ENCODE measurements at regions not wholly inside any gene's neighbourhood (a gene's known extent, or its start where the extent isn't known, plus 50 kb on each side); places are given as distances from the start of the nearest gene placed in this dataset.
"Not testable (repeated sequence)": the region's sequence is repeated elsewhere in the genome, so short reads cannot be mapped to it uniquely, and the experiment has no call there.

- no peak for DNase-seq
Observed at GRCh38 chr14:55807881-55808379, 227.9 kb downstream of the KTN1 start.

DNA sequence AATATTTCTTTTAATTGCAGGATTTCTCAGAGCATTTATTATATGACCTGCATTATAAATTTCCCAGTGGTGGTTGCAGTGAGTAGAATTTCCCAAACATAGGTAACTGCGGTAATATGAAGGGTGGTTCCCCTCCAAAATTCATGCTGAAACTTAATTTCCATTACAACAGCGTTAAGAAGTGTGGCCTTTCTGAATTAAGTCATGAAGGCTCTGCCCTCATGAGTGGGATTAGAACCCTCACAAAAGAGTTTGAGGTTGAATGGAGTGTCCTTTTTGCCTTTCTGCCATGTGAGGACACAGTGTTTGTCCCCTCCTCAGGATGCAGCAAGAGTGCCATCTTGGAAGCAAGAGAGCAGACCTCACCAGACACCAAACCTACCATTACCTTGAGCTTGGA lies 233.6 kb downstream of the KTN1 start:
- DNase-seq: no peak

- DNase-seq: no peak
Observed at GRCh38 chr14:55814064-55814463, 234.1 kb downstream of the KTN1 start.

- DNase-seq: no peak
Observed at GRCh38 chr14:55814873-55815272, 234.9 kb downstream of the KTN1 start.

DNA sequence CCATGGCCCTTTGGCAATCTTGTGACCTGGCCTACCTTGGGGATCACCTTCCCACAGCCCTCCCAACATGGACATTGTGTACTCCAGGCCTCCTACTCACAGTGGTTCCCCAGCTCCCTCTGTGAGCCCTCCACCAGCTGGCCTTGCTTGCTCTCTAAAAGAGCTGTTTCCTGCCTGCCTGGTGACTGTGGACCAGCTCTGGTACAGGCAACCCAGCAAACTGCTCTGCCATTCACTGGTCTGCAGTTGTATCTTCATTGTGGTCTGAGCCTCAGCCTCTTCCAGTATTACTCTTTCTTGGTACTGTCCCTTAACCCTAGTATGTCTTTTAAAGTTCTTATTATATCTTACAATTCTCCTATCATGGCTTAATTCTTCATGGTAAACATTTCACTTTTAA lies 236.2 kb downstream of the KTN1 start:
- no peak for DNase-seq

DNA sequence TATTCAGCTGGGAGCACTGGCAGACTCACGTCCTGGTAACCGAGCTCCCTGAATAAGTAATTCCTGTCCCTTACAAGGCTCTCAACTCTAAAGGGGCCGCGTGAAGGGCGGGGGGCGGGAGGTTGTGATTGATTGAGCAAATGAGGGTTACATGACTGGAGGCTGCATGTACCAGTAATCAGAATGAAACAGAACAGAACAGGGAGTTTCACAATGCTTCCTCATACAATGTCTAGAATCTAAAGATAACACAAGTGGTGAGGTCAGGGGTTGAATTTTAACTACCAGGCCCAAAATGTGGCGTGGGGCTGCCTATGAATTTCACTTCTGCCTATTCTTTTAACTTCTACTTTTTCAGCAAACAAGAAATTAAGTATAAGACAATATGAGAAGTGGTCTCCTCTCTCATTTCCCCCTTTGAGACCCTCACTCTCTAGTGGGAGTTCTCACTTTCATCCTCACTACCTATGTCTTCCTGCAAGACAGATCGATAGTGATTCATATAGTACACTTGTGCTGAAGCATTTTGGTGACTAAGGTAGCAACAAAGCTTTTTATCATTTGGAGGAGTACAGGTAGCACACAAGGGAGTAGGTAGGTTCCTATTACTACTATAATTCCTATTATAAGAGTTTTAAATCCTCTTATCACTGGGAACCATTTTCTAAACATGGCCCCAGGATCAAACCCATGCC lies 239.8 kb downstream of the KTN1 start:
- no peak for DNase-seq

DNA sequence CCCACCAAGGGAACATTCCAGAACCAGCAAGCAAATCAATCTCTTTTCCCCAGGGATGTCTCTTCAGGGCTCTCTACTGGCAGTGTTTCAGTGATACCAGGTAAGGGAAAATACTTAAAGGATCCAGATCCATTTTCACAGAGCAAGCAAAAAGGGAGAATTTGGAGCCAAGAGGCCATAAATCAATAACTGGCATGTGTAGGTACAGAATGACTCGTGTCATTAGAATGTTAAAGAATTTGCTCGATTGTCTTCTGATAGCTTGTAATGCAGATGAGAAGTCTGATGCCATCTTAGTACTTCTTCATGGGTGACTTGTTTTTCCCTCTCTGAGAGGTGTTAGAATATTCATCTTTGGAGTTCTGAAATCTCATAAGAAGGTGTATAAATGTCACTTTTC lies 242.9 kb downstream of the KTN1 start:
- DNase-seq: no peak

DNA sequence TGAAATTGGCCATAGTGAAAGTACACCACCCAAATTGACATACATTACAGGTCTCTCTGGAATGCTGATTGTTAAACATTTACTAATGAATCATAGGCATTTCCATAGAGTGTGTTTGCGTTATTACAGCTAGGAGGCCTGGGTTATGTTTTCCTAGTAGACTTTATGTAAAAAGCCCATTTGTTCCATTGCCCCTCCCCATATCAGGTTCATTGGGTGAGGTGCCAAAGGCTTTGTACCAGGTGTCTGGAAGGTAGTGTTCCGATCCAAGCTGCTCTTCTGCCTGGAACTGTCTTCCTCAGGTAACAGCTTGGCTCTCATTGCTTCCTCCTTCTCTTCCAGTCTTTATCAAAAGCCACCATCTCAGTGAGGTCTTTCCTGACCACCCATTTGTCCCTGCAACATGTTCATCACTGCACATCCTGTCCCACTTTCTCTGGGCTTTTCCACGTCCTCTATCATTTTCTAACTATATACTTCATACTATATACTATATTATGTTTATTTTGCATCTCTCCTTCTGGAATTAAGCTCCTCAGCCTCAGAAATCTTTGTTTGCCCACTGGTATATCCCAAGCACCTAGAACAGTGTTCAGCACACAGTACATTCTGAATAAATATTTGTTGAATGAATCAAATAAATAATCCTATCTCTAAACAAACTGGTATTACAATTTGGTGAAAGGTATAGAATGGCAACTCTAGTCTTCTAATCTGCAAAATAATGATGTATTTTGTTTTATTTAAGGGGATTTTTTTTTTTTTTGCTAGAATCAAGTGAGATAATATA lies 252.3 kb downstream of the KTN1 start:
- no peak for DNase-seq

GRCh38 chr14:55832974-55833373 lies 253.0 kb downstream of the KTN1 start:
- DNase-seq: no peak

DNA sequence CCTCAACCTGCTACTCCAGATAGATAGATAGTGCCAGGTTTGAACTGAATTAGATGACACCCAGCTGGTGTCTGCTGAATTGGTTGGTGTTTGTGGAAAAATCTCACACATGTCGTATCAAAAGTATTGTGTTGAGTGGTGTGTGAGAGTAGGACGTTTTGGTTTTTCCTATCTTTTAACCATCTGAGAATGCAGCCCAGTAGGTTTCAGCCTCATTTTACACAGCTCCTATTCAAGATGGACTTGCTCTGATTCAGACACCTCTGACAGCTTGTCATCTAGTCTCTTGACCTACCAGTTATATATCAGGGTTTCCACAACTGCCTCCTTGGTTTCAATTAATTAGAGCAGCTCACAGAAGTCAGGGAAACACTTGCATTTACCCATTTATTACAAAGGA lies 254.4 kb downstream of the KTN1 start:
- no peak for DNase-seq

DNA sequence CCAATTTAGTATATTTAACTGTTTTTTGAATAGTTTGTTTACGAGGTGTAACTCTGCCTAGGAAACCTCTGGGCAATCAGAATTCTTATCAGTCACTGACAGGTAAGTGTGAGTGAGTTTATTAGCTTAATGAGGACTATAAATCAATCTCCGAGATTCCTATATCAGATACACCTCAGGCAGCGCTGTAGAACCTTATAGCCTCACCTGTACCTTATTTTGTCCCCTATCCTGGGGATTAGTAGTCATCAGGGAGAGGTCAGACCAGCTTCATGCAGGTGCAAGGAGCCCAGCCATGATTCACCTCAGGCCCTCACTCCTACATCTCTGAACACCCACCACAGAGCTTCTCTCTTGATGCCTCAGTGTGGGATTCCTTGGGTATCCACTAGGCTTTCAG lies 256.0 kb downstream of the KTN1 start:
- no peak for DNase-seq

- DNase-seq: no peak
Observed at GRCh38 chr14:55837467-55837866, 257.5 kb downstream of the KTN1 start.

DNA sequence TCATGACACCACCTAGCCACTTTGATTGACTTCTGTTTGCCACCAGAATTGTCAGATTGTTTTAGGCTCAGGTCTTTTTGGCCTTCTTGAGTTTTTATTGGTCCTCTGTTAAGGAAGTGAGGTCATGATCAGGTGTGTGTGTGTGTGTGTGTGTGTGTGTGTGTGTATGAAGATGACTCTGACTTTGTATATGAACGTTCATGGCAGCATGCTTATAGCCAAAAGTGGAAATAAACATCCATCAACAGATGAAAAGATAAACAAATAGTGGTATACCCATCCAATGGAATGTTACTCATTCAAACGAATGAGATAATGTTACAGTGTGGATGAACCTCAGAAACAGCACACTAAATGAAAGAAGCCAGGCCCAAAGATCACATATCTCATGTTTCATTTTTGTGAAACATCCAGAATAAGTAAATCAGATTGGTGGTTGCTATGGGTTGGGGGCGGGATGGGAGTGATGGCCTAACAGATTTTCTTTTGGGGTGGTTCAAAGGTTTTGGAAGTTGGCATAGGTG lies 258.6 kb downstream of the KTN1 start:
- DNase-seq: no peak

DNA sequence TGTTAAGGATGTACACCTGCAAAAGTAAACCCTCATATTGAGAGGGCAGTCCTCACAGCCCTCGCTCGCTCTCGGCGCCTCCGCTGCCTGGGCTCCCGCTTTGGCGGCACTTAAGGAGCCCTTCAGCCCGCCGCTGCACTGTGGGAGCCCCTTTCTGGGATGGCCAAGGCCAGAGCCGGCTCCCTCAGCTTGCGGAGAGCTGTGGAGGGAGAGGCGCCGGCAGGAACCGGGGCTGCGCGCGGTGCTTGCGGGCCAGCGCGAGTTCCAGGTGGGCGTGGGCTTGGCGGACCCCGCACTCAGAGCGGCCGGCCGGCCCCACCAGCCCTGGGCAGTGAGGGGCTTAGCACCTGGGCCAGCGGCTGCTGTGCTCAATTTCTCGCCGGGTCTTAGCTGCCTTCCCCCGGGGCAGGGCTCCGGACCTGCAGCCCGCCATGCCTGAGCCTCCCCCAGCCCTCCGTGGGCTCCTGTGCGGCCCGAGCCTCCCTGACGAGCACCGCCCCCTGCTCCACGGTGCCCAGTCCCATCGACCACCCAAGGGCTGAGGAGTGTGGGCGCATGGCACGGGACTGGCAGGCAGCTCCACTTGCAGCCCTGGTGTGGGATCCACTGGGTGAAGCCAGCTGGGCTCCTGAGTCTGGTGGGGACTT lies 259.4 kb downstream of the KTN1 start:
- DNase-seq: not testable (repeated sequence)

- DNase-seq: no peak
Observed at GRCh38 chr14:55840821-55841220, 260.8 kb downstream of the KTN1 start.

DNA sequence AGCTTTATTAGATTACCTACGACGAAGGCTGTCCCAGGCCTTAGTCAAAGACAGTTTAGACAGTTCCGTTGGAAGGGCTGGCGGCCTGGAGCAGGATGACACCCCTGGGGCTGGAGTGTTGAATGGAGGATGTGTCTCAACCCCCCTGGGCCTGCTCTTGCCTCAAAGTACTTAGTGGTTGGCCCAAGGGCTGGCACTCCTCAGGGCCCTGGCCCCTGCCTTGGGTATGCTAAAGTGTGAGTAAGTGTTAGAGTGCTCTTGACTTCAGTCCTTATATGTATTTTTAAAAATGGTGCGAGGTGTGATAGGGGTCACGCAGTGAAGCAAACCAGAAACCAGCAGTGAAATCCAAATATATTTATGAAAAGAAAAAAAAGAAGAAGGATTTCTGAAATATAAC lies 261.6 kb downstream of the KTN1 start:
- DNase-seq: no peak

DNA sequence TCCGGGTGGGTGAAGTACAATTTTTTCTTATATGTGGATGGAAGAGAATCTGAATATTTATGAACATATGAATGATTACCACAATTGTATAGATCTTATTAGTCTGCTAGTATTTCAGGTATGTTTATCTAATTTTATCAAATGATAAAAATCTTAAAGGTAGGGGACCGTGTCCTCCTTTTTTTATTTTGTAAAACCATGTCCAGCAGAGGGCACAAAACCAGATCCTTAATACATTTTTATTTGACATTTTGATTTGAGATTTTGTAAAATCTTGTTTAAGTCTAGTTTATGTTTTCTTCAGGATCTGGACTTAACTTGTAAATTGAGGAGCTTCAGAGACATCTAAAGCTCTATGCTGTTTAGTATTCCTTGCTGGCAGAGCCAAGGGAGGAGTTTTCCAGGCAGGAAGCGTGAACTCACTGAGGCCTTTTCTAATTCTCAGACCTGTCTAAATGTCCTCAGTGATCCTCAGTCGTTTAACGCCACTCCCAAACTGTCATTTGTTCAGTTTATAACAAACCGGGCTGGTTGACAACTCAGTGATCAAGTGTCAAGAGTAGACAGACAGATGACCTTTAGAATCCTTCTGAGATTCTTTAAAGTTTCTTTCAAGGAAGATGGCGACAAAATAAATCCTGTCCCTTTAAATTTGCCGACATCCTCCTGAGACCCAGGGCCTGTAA lies 263.9 kb downstream of the KTN1 start:
- DNase-seq: no peak

GRCh38 chr14:55845963-55846825 lies 266.2 kb downstream of the KTN1 start:
- no peak for DNase-seq

- no peak for DNase-seq
Observed at GRCh38 chr14:55846826-55847446, 266.9 kb downstream of the KTN1 start.

DNA sequence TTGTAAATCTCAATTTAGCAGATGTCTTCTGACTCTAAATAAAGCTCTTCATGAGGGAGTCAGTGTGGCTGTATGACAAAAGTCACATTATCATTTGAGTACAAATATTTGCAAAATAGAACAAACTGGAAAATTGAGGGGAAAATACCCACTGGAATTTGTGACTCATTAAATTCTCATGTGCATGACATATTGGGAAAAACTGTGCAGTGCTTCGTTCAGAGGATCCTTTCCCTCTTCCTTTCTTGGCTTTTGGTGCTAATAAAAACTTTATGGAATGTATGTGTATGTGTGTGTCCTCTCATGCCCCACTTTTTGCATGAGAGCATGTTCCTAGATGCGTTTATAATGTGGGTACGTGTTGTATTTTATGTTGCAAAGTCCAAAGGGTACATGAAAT lies 267.8 kb downstream of the KTN1 start:
- DNase-seq: no peak

DNA sequence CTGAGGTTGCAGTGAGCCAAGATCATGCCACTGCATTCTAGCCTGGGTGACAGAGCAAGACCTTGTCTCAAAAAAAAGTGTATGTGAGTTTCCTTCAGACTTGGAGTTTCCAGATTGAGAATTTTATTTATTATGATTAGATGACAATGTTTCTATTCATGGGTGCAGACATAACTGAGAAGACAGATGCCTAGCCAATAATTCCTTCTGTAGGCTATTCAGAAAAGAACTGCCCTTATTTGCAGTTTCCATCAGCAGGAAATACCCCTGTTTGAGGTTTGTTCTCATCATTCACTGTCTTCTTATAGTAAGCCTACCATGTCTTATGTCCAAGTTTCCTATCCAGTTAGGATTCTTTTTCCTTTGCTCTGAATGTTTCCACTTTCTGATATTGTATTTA lies 269.0 kb downstream of the KTN1 start:
- no peak for DNase-seq

DNA sequence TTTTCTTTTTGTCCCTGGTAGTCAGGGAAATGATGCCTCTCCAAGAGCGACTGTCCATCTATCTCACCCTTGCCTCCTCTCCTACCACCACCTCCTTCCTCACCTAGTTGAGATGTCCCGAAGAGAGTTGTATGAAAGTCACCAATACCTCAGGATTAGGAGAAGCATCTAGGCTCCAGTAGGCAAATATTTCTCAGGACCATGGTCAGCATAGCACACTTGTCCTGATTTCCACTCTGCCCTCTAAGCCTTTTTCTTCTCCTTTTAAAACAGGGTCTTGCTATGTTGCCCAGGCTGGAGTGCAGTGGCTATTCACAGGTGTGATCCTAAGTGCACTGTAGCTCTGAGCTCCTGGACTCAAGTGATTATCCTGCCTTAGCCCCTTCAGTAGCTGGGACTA lies 268.4 kb upstream of the PELI2 start:
- no peak for DNase-seq

Data from NCI-H1417 treated with DMSO at 0.1 percent for 48 hours (cell line).